Stimulated activated memory B cell treated with anti-CD40 and anti-IgM and Interleukin-4, amounts not matched to agents 10 μg/mL and 1 μg/mL and 100 μg/mL, for 72 hours (primary cell): ENCODE measurements at regions not wholly inside any gene's neighbourhood (a gene's known extent, or its start where the extent isn't known, plus 50 kb on each side); places are given as distances from the start of the nearest gene placed in this dataset.

Experiments used
- ATAC-seq: fragments of 150-1000 bp; cut with Tn5 transposase; 2 replicates; pipeline ENCODE4 v1.10.0; 2021
- H3K27ac Mint-ChIP-seq: one replicate; pipeline ENCODE4 v1.8.0; 2022; ENCODE audit warnings: mild to moderate bottlenecking, mixed read lengths
- H3K27me3 Mint-ChIP-seq: one replicate; pipeline ENCODE4 v1.8.0; 2022; ENCODE audit warnings: mixed read lengths
- H3K36me3 Mint-ChIP-seq: one replicate; pipeline ENCODE4 v1.8.0; 2022; ENCODE audit warnings: mixed read lengths
- H3K4me1 Mint-ChIP-seq: one replicate; pipeline ENCODE4 v1.8.0; 2022; ENCODE audit warnings: mixed read lengths
- H3K4me3 Mint-ChIP-seq: one replicate; pipeline ENCODE4 v1.8.0; 2022; ENCODE audit warnings: mild to moderate bottlenecking, moderate library complexity, mixed read lengths
- H3K9me3 Mint-ChIP-seq: one replicate; pipeline ENCODE4 v1.8.0; 2022; ENCODE audit warnings: mixed read lengths

- no peak for ATAC-seq
- Mint-ChIP-seq H3K9me3 (peaks cover 2% of the 10 kb centered on the region), H3K4me3 (no peak overlapping the region), H3K36me3 (no peaks in the 10 kb centered on the region), H3K4me1 (no peaks in the 10 kb centered on the region), H3K27ac (no peak overlapping the region), H3K27me3 (peaks cover 9% of the 10 kb centered on the region)
Measured at GRCh38 chr1:192418552-192419285, 101.9 kb downstream of the RGS21 start.

- H3K4me1 Mint-ChIP-seq, result no peaks in the 10 kb centered on the region
- H3K9me3 Mint-ChIP-seq, result peaks cover 13% of the 10 kb centered on the region
- H3K27ac Mint-ChIP-seq, result no peak overlapping the region
- H3K27me3 Mint-ChIP-seq, result no peaks in the 10 kb centered on the region
- ATAC-seq, result no peak
- H3K36me3 Mint-ChIP-seq, result no peaks in the 10 kb centered on the region
- no peak overlapping the region for H3K4me3 Mint-ChIP-seq
Measured at GRCh38 chr1:192430644-192431043, 113.9 kb downstream of the RGS21 start.

GRCh38 chr1:192435704-192436103 lies 118.9 kb downstream of the RGS21 start:
- H3K27ac Mint-ChIP-seq, result no peak overlapping the region
- no peaks in the 10 kb centered on the region for H3K4me1 Mint-ChIP-seq
- no peak for ATAC-seq
- no peak overlapping the region for H3K4me3 Mint-ChIP-seq
- H3K27me3 Mint-ChIP-seq, result peaks cover 4% of the 10 kb centered on the region
- H3K9me3 Mint-ChIP-seq, result peaks cover 7% of the 10 kb centered on the region
- no peaks in the 10 kb centered on the region for H3K36me3 Mint-ChIP-seq

- no peak overlapping the region for H3K4me3 Mint-ChIP-seq
- peaks cover 12% of the 10 kb centered on the region for H3K27me3 Mint-ChIP-seq
- no peaks in the 10 kb centered on the region for H3K36me3 Mint-ChIP-seq
- peaks cover 4% of the 10 kb centered on the region for H3K9me3 Mint-ChIP-seq
- no peak overlapping the region for H3K27ac Mint-ChIP-seq
- no peaks in the 10 kb centered on the region for H3K4me1 Mint-ChIP-seq
- ATAC-seq, result no peak
Measured at GRCh38 chr1:192436441-192437078, 119.8 kb downstream of the RGS21 start.

- Mint-ChIP-seq H3K27ac (no peak overlapping the region), H3K36me3 (no peaks in the 10 kb centered on the region), H3K27me3 (peaks cover 13% of the 10 kb centered on the region), H3K4me3 (no peak overlapping the region), H3K4me1 (no peaks in the 10 kb centered on the region), H3K9me3 (no peaks in the 10 kb centered on the region)
- no peak for ATAC-seq
Measured at GRCh38 chr1:192438737-192439136, 121.9 kb downstream of the RGS21 start.

- Mint-ChIP-seq H3K27me3 (peaks cover 13% of the 10 kb centered on the region), H3K27ac (no peak overlapping the region), H3K36me3 (no peaks in the 10 kb centered on the region), H3K4me1 (no peaks in the 10 kb centered on the region), H3K4me3 (no peak overlapping the region), H3K9me3 (no peaks in the 10 kb centered on the region)
- ATAC-seq, result peak; percentile 25
Measured at GRCh38 chr1:192439373-192440025, 122.7 kb downstream of the RGS21 start.

- Mint-ChIP-seq H3K4me1 (no peaks in the 10 kb centered on the region), H3K27me3 (peaks cover 13% of the 10 kb centered on the region), H3K9me3 (no peaks in the 10 kb centered on the region), H3K4me3 (no peak overlapping the region), H3K27ac (no peak overlapping the region), H3K36me3 (no peaks in the 10 kb centered on the region)
- no peak for ATAC-seq
Measured at GRCh38 chr1:192441492-192441891, 124.7 kb downstream of the RGS21 start.

- no peak for ATAC-seq
- Mint-ChIP-seq H3K36me3 (no peaks in the 10 kb centered on the region), H3K9me3 (no peaks in the 10 kb centered on the region), H3K4me3 (no peak overlapping the region), H3K27ac (no peak overlapping the region), H3K4me1 (no peaks in the 10 kb centered on the region), H3K27me3 (peaks cover 13% of the 10 kb centered on the region)
Measured at GRCh38 chr1:192442736-192443135, 125.9 kb downstream of the RGS21 start.

- ATAC-seq, result no peak
- peaks cover 13% of the 10 kb centered on the region for H3K27me3 Mint-ChIP-seq
- H3K27ac Mint-ChIP-seq, result no peak overlapping the region
- no peak overlapping the region for H3K4me3 Mint-ChIP-seq
- H3K4me1 Mint-ChIP-seq, result no peaks in the 10 kb centered on the region
- no peaks in the 10 kb centered on the region for H3K36me3 Mint-ChIP-seq
- no peaks in the 10 kb centered on the region for H3K9me3 Mint-ChIP-seq
Measured at GRCh38 chr1:192443616-192444015, 126.8 kb downstream of the RGS21 start.

- Mint-ChIP-seq H3K9me3 (no peaks in the 10 kb centered on the region), H3K4me3 (no peak overlapping the region), H3K27ac (no peak overlapping the region), H3K36me3 (no peaks in the 10 kb centered on the region), H3K27me3 (peaks cover 18% of the 10 kb centered on the region), H3K4me1 (no peaks in the 10 kb centered on the region)
- no peak for ATAC-seq
Measured at GRCh38 chr1:192445241-192445640, 128.4 kb downstream of the RGS21 start.

- H3K9me3 Mint-ChIP-seq, result no peaks in the 10 kb centered on the region
- H3K27me3 Mint-ChIP-seq, result peaks cover 12% of the 10 kb centered on the region
- no peak overlapping the region for H3K4me3 Mint-ChIP-seq
- ATAC-seq, result no peak
- no peaks in the 10 kb centered on the region for H3K36me3 Mint-ChIP-seq
- H3K27ac Mint-ChIP-seq, result no peak overlapping the region
- H3K4me1 Mint-ChIP-seq, result no peaks in the 10 kb centered on the region
Measured at GRCh38 chr1:192445839-192446489, 129.2 kb downstream of the RGS21 start.

GRCh38 chr1:192448026-192448578 lies 127.5 kb upstream of the RGS1 start:
- Mint-ChIP-seq H3K9me3 (no peaks in the 10 kb centered on the region), H3K27me3 (peaks cover 6% of the 10 kb centered on the region), H3K27ac (no peak overlapping the region), H3K4me3 (no peak overlapping the region), H3K4me1 (no peaks in the 10 kb centered on the region), H3K36me3 (no peaks in the 10 kb centered on the region)
- no peak for ATAC-seq

- no peak overlapping the region for H3K27ac Mint-ChIP-seq
- no peak for ATAC-seq
- H3K36me3 Mint-ChIP-seq, result no peaks in the 10 kb centered on the region
- H3K4me1 Mint-ChIP-seq, result no peaks in the 10 kb centered on the region
- no peaks in the 10 kb centered on the region for H3K9me3 Mint-ChIP-seq
- no peak overlapping the region for H3K4me3 Mint-ChIP-seq
- peaks cover 6% of the 10 kb centered on the region for H3K27me3 Mint-ChIP-seq
Measured at GRCh38 chr1:192453360-192453992, 122.1 kb upstream of the RGS1 start.

GRCh38 chr1:192459467-192459866 lies 116.1 kb upstream of the RGS1 start:
- no peak for ATAC-seq
- Mint-ChIP-seq H3K27ac (no peak overlapping the region), H3K27me3 (peaks cover 15% of the 10 kb centered on the region), H3K4me1 (no peaks in the 10 kb centered on the region), H3K9me3 (no peaks in the 10 kb centered on the region), H3K4me3 (no peak overlapping the region), H3K36me3 (no peaks in the 10 kb centered on the region)

GRCh38 chr1:192461684-192462083 lies 113.9 kb upstream of the RGS1 start:
- Mint-ChIP-seq H3K4me3 (no peak overlapping the region), H3K27me3 (peaks cover 25% of the 10 kb centered on the region), H3K4me1 (no peaks in the 10 kb centered on the region), H3K27ac (no peak overlapping the region), H3K9me3 (no peaks in the 10 kb centered on the region), H3K36me3 (no peaks in the 10 kb centered on the region)
- ATAC-seq, result no peak
